Activated gamma-delta T cell treated with anti-CD3 and anti-CD28 coated beads, Interleukin-2, amount 50 U/mL, for 16 hours (primary cell): ENCODE measurements at regions not wholly inside any gene's neighbourhood (a gene's known extent, or its start where the extent isn't known, plus 50 kb on each side); places are given as distances from the start of the nearest gene placed in this dataset.

Source experiments
- DNase-seq: peaks from one replicate; pipeline ENCODE4 v3.0.0-alpha.2; 2020; ENCODE audit warnings: low read depth

DNA sequence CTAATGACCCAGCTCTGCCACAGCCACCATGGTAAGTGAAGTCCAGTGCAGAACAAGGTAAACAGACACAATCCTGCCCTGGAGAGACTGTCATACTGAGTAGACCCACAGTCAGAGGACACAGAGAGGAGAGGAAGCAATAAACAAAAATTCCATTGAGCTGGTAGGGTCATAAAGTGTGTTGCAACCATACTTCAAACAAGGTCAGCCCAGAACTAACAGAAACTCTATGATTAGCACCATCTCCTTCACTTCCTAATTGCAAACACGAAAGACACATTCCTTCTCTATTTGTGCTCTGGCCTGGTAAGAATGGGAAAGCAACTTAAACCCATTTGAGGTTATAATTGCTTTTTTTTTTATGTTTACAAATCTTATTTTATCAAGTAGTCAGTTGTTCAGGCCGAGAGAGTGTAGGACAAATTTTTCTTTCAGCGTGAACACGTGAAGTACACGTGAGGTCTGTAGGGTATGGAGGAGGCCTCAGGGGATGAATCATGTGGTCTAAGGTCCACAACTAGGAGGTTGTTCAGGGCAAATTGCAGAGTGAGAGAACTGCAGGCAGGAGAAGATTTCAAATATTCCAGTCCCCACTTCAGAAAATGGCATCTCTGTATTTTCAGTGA, 71.4 kb upstream of the GLS start:
- DNase-seq = no peak

DNA sequence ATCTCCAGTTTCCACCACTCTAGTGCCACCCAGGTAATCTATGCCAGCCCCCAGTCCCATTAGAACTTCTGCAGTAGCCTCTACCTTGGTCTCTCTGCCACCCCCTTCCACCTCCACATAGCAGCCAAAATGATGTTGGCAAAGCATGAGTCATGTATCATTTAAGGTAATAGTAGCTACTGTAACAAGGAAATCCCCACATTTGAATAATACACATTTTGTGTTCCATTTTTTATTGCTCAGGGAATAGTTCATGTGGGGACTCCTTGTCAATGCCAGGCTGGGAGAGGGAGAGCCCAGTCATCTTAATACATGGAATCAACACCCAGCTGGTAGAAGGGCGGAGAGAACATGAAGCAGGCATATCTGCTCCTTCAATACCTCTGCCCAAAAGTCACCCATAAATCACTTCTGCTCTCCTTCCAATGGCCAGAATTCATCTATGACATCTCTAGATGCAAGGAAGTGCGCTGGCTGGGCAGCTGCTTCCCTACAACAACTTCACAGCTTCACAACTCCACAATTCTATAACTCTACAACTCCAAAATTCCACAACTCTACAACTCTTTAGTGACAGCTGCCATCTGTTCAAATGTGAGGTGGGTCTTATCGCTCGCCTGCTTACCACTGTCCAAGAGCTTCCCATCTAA, 70.6 kb upstream of the GLS start:
- no peak for DNase-seq

DNA sequence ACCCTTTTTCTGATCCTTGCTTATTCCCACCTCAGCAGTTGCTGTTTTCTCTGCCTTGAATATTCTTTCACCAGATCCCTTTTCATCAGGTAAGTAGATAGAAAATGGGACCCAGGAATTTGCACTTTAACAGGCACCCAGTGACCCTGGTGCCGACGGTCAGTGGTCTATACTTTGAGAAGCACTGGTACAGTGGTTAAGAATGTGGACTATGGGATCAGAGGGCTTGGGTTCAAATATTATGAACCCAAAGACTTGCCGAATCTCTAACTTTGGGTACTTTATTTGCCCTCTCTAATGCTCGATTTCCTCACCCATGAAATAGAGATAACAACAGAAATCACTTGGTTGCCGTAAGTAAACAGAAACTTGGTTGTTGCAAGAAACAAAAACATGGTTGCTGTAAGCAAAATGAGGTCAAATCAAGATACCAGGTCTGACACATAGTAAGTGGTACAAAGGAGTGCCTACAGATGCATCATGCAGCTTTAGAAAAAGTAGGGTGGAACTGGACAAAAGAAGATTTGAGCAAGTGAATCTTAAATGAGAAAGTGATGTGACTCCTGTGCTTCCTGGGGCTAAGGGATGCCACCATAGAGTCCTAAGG, 69.5 kb upstream of the GLS start:
- no peak for DNase-seq

DNA sequence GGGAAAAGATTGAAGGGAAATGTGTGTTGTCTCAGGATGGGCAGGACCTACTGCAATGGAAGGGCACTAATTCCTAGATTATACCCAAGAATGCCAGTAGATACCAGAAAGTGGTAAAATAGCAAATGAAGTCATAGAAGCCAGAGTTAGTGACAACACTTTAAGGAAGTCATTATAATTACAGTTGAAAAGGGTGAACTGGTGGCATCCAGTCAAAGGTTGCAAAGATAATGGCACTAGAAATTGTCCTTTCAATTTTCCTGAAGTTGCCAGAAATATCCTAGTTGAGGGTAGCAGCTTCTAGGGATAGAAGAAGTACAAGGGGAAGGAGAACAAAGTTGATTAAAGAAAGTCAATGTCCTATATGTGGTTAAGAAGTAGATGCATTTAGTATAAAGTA, 68.8 kb upstream of the GLS start:
- DNase-seq = no peak

DNA sequence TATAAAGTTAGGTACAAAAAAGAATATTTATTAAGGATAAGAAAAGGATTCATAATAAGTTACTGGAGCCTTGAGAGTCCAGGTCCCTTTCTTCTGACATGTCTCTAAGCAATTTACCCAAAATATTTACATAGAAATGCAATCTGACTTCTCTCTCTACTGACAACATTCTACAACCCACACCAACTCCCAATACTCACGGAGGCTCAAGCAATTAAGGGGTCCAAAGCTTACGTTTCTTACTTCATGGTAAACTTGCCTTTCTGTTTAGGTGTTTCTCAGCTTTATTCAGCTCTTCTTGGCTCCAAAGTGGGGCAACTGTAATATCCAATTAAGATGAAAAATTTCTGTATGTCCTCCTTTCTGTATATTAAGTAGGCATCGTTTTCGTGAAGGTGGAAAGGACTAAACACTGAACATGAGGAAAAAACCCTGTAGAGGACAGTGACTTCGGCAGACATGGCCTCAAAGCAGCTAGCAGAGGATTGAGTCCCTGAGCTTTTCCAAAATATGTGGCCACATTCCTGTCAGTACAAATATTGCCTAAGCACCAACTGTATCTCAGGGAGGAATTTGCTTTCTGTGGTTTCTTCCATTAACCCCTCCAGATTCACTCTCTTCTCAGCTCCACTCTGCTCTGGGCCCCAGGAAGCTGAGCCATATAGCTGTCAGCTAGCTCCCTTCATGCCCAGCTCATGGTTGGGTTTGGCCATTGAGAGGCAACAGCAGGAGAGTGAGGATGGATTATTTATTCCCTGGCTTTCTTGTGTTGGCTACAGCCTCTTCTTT, 67.9 kb upstream of the GLS start:
- DNase-seq = no peak

DNA sequence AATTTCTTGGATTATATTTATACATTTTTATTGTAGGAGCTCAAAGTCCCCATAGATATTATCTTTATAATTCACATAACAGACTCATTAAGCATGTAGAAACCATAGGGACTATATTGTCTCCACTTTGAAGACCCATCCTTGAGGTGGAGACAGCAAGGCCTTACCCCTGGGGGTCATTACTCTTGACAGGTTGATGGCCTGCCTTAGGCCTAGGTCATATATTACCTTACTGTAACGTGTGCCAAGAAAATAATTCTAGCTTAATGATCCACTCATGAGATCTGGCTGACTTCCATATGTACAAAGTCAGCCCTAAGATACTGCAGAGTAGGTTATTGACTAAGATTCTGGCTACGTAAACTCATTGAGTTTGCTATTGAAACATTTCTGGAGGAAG, 65.4 kb upstream of the GLS start:
- no peak for DNase-seq

DNA sequence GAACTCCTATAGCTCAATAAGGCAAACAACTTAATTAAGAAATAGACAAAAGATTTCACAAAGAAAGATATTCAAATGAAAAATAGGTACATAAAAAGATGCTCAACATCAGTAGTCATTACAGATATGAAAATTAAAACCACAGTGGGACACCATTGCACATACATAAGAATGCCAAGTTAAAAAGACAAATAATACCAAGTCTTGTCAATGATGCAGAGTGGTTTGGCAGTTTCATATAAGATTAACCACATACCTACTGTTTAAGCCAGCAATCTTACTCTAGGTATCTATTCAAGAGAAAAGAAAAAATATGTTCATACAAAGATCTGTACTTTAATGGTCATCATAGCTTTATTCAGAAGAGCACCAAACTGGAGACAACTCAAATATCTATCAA, 63.5 kb upstream of the GLS start:
- DNase-seq = no peak

DNA sequence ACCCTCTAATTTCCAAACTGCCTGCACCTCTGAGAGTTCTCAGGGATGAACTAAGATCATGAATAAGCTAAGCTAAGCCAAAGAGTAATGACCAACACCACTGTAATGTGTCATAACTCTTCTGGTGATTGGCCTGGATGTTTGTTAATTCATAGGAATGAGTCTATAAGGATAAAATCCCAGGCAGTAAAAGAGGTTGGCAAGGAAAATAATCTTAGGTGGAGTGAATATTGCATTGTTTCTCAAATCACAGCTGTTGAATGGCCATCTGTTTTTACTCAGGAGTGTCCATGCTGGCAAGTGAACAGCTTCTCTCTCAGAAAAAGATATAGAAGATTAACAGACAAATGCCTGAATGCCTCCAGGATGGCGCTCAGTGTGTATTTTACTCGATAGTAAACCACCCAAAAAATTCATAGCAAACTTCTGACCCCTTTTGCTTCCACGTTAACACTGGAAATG, 60.8 kb upstream of the GLS start:
- DNase-seq = no peak

DNA sequence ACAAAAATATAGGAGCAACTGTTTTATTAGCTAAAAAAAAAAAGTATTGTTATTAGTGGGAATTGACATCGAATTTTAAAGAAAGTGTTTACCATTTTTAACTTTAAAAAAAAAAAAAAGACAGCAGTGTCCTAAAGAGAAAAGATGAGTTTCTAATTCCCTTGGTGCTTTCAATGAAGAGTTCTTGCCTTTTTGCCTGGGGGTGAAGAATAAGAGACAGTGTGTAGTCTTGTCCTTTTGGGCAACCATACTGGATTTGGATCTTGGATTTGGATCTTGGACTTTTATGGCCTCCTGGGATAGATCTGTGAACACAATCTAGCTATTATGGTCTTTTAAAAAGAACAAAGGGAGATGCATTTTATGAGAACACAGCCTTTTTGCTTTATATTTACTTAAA, 60.2 kb upstream of the GLS start:
- DNase-seq = no peak

DNA sequence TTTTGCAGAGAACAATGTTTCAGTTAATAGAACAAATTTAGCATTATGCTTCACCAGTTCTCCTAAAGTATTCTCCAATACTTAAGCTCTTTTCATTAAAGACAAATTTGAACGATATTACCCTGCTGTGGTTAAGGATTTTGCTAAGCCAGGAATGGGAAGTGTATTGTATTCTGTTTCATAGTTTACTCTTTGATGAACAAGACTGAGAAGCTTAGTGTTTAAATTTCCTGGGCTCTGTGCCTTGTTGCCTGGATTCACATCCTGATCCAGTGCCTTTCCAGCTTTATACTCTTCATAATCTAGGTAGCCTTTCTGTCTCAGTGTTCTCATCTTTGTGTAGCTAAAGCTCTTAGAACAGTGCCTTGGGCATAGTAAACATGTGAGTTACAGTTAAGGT, 58.6 kb upstream of the GLS start:
- DNase-seq = no peak

DNA sequence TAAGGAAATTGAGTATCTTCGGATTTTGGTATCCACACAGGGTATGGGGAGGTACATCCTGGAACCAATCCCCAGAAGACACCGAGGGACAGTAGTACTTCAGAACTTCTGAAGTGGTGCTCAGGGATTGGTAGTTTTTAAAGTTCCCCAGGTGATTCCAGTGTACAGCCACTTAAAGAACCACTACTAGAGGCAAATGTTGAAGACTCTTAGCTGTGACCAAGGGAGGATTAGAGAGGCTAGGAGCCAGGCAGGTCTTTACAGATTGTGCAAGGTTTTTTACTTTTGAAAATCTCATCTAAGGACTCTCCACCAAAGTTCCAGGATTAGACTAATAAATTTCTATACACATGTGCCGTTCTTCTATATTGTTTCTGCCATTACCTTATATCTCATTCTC, 52.9 kb upstream of the GLS start:
- no peak for DNase-seq

DNA sequence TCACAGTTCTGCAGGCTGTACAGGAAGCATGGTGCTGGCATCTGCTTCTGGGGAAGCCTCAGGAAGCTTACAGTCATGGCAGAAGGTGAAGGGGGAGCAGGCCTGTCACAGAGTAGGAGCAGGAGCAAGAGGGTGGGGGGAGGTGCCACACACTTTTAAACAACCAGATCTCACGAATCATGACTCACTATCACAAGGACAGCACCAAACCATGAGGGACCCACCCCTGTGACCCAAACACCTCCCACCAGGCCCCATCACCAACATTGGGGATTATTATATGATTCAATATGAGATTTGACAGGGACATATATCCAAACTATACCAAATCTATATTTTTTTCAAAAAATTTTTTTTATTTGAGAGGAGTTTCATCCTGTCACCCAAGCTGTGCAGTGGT, 51.0 kb upstream of the GLS start:
- no peak for DNase-seq
